ENCODE measurements at regions not wholly inside any gene's neighbourhood (a gene's known extent, or its start where the extent isn't known, plus 50 kb on each side); places are given as distances from the start of the nearest gene placed in this dataset.
A peak's percentile ranks its signal among the peaks of the same experiment; 100 is the strongest.
"Not testable (repeated sequence)": the region's sequence is repeated elsewhere in the genome, so short reads cannot be mapped to it uniquely, and the experiment has no call there.

DNA sequence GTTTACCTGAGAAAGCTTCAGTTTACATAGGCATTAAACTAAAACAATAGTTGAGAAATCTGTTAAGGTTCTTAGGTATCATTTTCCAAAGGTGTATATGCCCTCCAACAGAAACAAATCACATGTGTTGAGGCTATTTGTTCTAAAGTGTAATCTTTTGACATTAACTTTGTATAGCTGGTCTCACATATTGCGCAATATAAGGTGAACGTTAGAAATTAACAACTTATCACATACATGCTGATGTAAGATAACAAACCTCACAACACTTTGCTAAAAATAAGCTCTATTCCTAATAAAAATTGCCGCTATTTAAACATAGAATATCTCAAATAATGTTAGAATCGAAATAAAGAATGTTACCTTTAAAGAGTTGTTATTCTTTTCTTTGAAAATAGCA is 340.6 kb downstream of the SRGAP2C start:
- no peak for TF ChIP-seq RCOR1 (IDR thresholded peaks at IDR 0.05; ENCODE audit: insufficient replicate concordance, low read length)
- no peak for TF ChIP-seq RFX5 (IDR thresholded peaks at IDR 0.05; ENCODE audit: low read depth, low read length)
- no peak for TF ChIP-seq CHD1 (IDR thresholded peaks at IDR 0.05; ENCODE audit: low read depth, low read length)
- TF ChIP-seq CEBPB (IDR thresholded peaks at IDR 0.05; ENCODE audit: low read depth, low read length): peak; percentile 96
- TF ChIP-seq, protein P1, sequence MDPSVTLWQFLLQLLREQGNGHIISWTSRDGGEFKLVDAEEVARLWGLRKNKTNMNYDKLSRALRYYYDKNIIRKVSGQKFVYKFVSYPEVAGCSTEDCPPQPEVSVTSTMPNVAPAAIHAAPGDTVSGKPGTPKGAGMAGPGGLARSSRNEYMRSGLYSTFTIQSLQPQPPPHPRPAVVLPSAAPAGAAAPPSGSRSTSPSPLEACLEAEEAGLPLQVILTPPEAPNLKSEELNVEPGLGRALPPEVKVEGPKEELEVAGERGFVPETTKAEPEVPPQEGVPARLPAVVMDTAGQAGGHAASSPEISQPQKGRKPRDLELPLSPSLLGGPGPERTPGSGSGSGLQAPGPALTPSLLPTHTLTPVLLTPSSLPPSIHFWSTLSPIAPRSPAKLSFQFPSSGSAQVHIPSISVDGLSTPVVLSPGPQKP (IDR thresholded peaks at IDR 0.05; ENCODE audit: borderline replicate concordance, low read depth, low read length): no peak
- TF ChIP-seq POLR2A (IDR thresholded peaks at IDR 0.05; ENCODE audit: low read depth, low read length): no peak
- Histone ChIP-seq H2AK9ac (replicated peaks; ENCODE audit: low read depth, low read length, poor library complexity) (no peak overlapping the region), H2AFZ (replicated peaks; ENCODE audit: low read length, poor library complexity) (no peak overlapping the region), H2BK20ac (ENCODE audit: low read depth, low read length) (no peak overlapping the region), H3K4ac (ENCODE audit: low read depth, low read length) (no peak overlapping the region), H3K14ac (replicated peaks; ENCODE audit: low read depth, low read length) (no peak overlapping the region), H3K36me3 (ENCODE audit: control insufficient read depth, insufficient read depth, low read length) (no peaks in the 10 kb centered on the region), H4K8ac (ENCODE audit: low read depth in 2 of 2, low read length in 2 of 2) (no peak overlapping the region), H3K79me1 (ENCODE audit: low read depth in 1 of 2, low read length in 2 of 2) (no peaks in the 10 kb centered on the region), H3K23ac (ENCODE audit: low read depth, low read length) (no peak overlapping the region), H2BK120ac (ENCODE audit: low read depth, low read length) (no peak overlapping the region), H3K9me1 (ENCODE audit: insufficient read depth, low read length) (no peaks in the 10 kb centered on the region), H3K9me3 (ENCODE audit: control insufficient read depth, insufficient read depth, low read length) (no peaks in the 10 kb centered on the region), H4K5ac (ENCODE audit: low read depth, low read length) (no peak overlapping the region), H4K20me1 (ENCODE audit: insufficient read depth, low read length) (no peaks in the 10 kb centered on the region), H3K27ac (ENCODE audit: insufficient read depth, low read length) (no peak overlapping the region), H3K27me3 (ENCODE audit: control insufficient read depth, insufficient read depth, low read length) (peaks cover 3% of the 10 kb centered on the region; the same call in 1 of the 2 replicates), H3K4me1 (ENCODE audit: control insufficient read depth, insufficient read depth, low read length) (no peaks in the 10 kb centered on the region), H4K91ac (ENCODE audit: insufficient read depth, low read depth, low read length) (no peak overlapping the region), H2AK5ac (ENCODE audit: low read depth, low read length) (no peak overlapping the region), H2BK15ac (ENCODE audit: low read depth, low read length) (no peak overlapping the region), H3K9ac (ENCODE audit: low read depth, low read length) (no peak overlapping the region), H2BK5ac (ENCODE audit: low read depth, low read length, poor library complexity, severe bottlenecking) (no peak overlapping the region), H3K56ac (ENCODE audit: extremely low read depth, insufficient read depth, low read length) (no peak overlapping the region), H3K18ac (ENCODE audit: low read depth, low read length) (no peak overlapping the region), H3K4me2 (ENCODE audit: low read depth, low read length) (no peak overlapping the region), H3K4me3 (ENCODE audit: insufficient read depth, low read depth, low read length) (no peak overlapping the region)
- POLR2A ChIA-PET (ENCODE audit: unreplicated experiment): no interaction called here
- CTCF ChIA-PET: no interaction called here
- intact Hi-C loops (cut with micrococcal nuclease): loop anchor here (2.0 kb wide), 1 partner anchor 51 kb away; no protein-coding TSS in a partner anchor
- WGBS, 2 experiments (ENCODE audit: extremely low coverage in 2 of 2, insufficient read length in 1 of 2): no CpG with 5 or more reads among the region's 4 CpGs
- dilution Hi-C loops (cut with HindIII; ENCODE audit: low sequenced_read_pairs, unreplicated experiment): no loop called here
- ATAC-seq (ENCODE audit: low read depth) (no peak), DNase-seq (no peak)
- no TSS peak for BruUV-seq (replicated peaks)
- in situ Hi-C loops (cut with MboI; ENCODE audit: low sequenced_read_pairs): no loop called here

DNA sequence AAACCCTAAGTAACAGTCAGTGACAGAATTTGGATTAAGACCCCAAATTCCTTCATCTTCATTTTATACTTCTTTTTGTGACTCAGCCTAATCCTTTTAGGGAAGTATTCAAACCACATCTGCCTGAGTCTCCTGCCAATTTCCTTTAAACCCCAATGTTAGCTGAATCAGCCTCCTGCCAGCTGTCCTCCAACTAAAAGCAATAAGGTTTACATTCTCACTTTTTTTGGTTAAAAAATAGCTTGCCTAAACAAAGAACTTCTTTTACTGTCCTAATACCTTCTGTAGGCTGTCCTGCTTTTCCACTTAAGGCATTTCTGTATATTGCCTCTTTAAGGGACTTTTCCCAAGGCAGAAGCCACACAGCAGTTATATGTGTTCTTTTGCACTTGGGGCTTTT is 344.2 kb downstream of the SRGAP2C start:
- H2BK5ac ChIP-seq (ENCODE audit: low read depth, low read length, poor library complexity, severe bottlenecking); H4K5ac ChIP-seq (ENCODE audit: low read depth, low read length); H2AK9ac ChIP-seq (replicated peaks; ENCODE audit: low read depth, low read length, poor library complexity); H3K14ac ChIP-seq (replicated peaks; ENCODE audit: low read depth, low read length); H2BK120ac ChIP-seq (ENCODE audit: low read depth, low read length); CTCF ChIA-PET; H3K18ac ChIP-seq (ENCODE audit: low read depth, low read length); intact Hi-C loops (cut with micrococcal nuclease); H3K4me1 ChIP-seq (ENCODE audit: control insufficient read depth, insufficient read depth, low read length); H2AFZ ChIP-seq (replicated peaks; ENCODE audit: low read length, poor library complexity); H3K4me2 ChIP-seq (ENCODE audit: low read depth, low read length); H2AK5ac ChIP-seq (ENCODE audit: low read depth, low read length); H3K9me3 ChIP-seq (ENCODE audit: control insufficient read depth, insufficient read depth, low read length); H3K27ac ChIP-seq (ENCODE audit: insufficient read depth, low read length); H3K23ac ChIP-seq (ENCODE audit: low read depth, low read length); DNase-seq; POLR2A ChIA-PET (ENCODE audit: unreplicated experiment); H3K56ac ChIP-seq (ENCODE audit: extremely low read depth, insufficient read depth, low read length); H4K91ac ChIP-seq (ENCODE audit: insufficient read depth, low read depth, low read length); H2BK15ac ChIP-seq (ENCODE audit: low read depth, low read length); H3K4ac ChIP-seq (ENCODE audit: low read depth, low read length); H3K36me3 ChIP-seq (ENCODE audit: control insufficient read depth, insufficient read depth, low read length); H3K9ac ChIP-seq (ENCODE audit: low read depth, low read length); H4K20me1 ChIP-seq (ENCODE audit: insufficient read depth, low read length); H3K79me1 ChIP-seq (ENCODE audit: low read depth in 1 of 2, low read length in 2 of 2); H2BK20ac ChIP-seq (ENCODE audit: low read depth, low read length); H3K27me3 ChIP-seq (ENCODE audit: control insufficient read depth, insufficient read depth, low read length); H4K8ac ChIP-seq (ENCODE audit: low read depth in 2 of 2, low read length in 2 of 2); BruUV-seq (replicated peaks); H3K9me1 ChIP-seq (ENCODE audit: insufficient read depth, low read length); dilution Hi-C loops (cut with HindIII; ENCODE audit: low sequenced_read_pairs, unreplicated experiment); in situ Hi-C loops (cut with MboI; ENCODE audit: low sequenced_read_pairs); H3K4me3 ChIP-seq (ENCODE audit: insufficient read depth, low read depth, low read length): not testable (repeated sequence)
- ATAC-seq (ENCODE audit: low read depth): peak; percentile 35
